ENCODE measurements at regions not wholly inside any gene's neighbourhood (a gene's known extent, or its start where the extent isn't known, plus 50 kb on each side); places are given as distances from the start of the nearest gene placed in this dataset.
"Not testable (repeated sequence)": the region's sequence is repeated elsewhere in the genome, so short reads cannot be mapped to it uniquely, and the experiment has no call there.

- no peak overlapping the region for H3K27ac ChIP-seq
- H3K4me3 ChIP-seq (ENCODE audit: low read depth, low read length) = no peak overlapping the region
- no peaks in the 10 kb centered on the region for H3K27me3 ChIP-seq (replicated peaks)
- DNase-seq = no peak
- in situ Hi-C loops (cut with HindIII; ENCODE audit: low pct_ligation_motif_present, low sequenced_read_pairs) = no loop called here
- H3K36me3 ChIP-seq (replicated peaks) = no peaks in the 10 kb centered on the region
- TF ChIP-seq CTCF (IDR thresholded peaks at IDR 0.05; ENCODE audit: low read depth, low read length, missing control alignments) = no peak
Measured at GRCh38 chr18:1848716-1849115, 722.6 kb downstream of the METTL4 start.

- no peak overlapping the region for H3K4me3 ChIP-seq (ENCODE audit: low read depth, low read length)
- TF ChIP-seq CTCF (IDR thresholded peaks at IDR 0.05; ENCODE audit: low read depth, low read length, missing control alignments) = no peak
- in situ Hi-C loops (cut with HindIII; ENCODE audit: low pct_ligation_motif_present, low sequenced_read_pairs) = no loop called here
- no peak for DNase-seq
- H3K27me3 ChIP-seq (replicated peaks) = no peaks in the 10 kb centered on the region
- H3K27ac ChIP-seq = no peak overlapping the region
- no peaks in the 10 kb centered on the region for H3K36me3 ChIP-seq (replicated peaks)
Measured at GRCh38 chr18:1849386-1849785, 721.9 kb downstream of the METTL4 start.

DNA sequence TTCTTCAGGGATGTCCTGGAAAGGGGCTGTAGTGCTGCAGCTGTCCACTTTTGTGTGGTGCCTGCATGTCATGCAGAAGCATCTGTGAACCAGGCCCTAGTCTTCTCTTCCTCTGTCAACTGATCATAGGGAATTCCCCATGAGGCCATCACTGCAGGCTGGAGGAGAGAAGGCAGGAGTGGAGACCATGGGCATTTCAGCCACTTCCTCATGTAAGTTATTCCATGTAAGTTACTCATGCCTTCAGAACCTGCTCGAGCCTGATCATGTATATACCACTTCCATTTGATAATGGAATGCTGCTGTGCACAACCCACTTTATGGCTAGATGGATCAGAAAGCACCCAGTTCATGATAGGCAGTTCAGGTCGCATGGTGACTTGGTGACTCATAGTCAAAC, 714.0 kb downstream of the METTL4 start:
- H3K36me3 ChIP-seq (replicated peaks); H3K27me3 ChIP-seq (replicated peaks); in situ Hi-C loops (cut with HindIII; ENCODE audit: low pct_ligation_motif_present, low sequenced_read_pairs); DNase-seq; H3K27ac ChIP-seq; H3K4me3 ChIP-seq (ENCODE audit: low read depth, low read length): not testable (repeated sequence)

- in situ Hi-C loops (cut with HindIII; ENCODE audit: low pct_ligation_motif_present, low sequenced_read_pairs) = no loop called here
- DNase-seq = no peak
- Histone ChIP-seq H3K4me3 (ENCODE audit: low read depth, low read length) (no peak overlapping the region), H3K27me3 (replicated peaks) (no peaks in the 10 kb centered on the region), H3K36me3 (replicated peaks) (no peaks in the 10 kb centered on the region), H3K27ac (no peak overlapping the region)
- TF ChIP-seq CTCF (IDR thresholded peaks at IDR 0.05; ENCODE audit: low read depth, low read length, missing control alignments) = no peak
Measured at GRCh38 chr18:1861473-1861872, 709.8 kb downstream of the METTL4 start.

DNA sequence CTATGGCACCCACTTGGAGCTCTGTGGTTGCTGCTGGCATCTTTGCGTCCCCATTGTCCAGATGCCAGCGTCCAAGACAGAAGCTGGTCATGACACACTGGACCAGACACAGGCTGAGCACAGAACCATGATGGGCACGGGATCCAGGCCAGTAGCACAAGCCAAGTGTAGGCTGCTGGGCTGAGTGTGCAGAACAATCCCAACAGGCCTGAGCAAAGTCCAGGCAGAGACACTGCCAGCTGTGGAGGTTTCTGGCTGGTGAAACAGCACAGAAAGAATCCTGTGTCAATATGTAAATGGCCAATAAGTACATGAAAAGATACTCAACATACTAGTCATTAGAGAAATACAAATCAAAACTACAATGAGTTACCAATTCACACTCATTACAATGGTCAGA, 705.4 kb downstream of the METTL4 start:
- H3K27me3 ChIP-seq (replicated peaks) = no peaks in the 10 kb centered on the region
- no peak overlapping the region for H3K27ac ChIP-seq
- H3K36me3 ChIP-seq (replicated peaks) = no peaks in the 10 kb centered on the region
- no peak for TF ChIP-seq CTCF (IDR thresholded peaks at IDR 0.05; ENCODE audit: low read depth, low read length, missing control alignments)
- in situ Hi-C loops (cut with HindIII; ENCODE audit: low pct_ligation_motif_present, low sequenced_read_pairs) = no loop called here
- H3K4me3 ChIP-seq (ENCODE audit: low read depth, low read length) = no peak overlapping the region
- no peak for DNase-seq

- H3K27ac ChIP-seq = no peak overlapping the region
- in situ Hi-C loops (cut with HindIII; ENCODE audit: low pct_ligation_motif_present, low sequenced_read_pairs) = no loop called here
- H3K4me3 ChIP-seq (ENCODE audit: low read depth, low read length) = no peak overlapping the region
- no peak for TF ChIP-seq CTCF (IDR thresholded peaks at IDR 0.05; ENCODE audit: low read depth, low read length, missing control alignments)
- no peaks in the 10 kb centered on the region for H3K36me3 ChIP-seq (replicated peaks)
- no peak for DNase-seq
- no peaks in the 10 kb centered on the region for H3K27me3 ChIP-seq (replicated peaks)
Measured at GRCh38 chr18:1872274-1872673, 699.0 kb downstream of the METTL4 start.
